ENCODE measurements at regions not wholly inside any gene's neighbourhood (a gene's known extent, or its start where the extent isn't known, plus 50 kb on each side); places are given as distances from the start of the nearest gene placed in this dataset.
A peak's percentile ranks its signal among the peaks of the same experiment; 100 is the strongest.

GRCh38 chr14:37974421-37974820, 233.3 kb upstream of the SSTR1 start:
- no peak overlapping the region for H3K27ac ChIP-seq
- 71 to 93% methylated on average over 1 of the region's 1 CpG for WGBS, 2 donors
- TF ChIP-seq POLR2A (IDR thresholded peaks at IDR 0.05) (no peak), CTCF (IDR thresholded peaks at IDR 0.05) (no peak)
- H3K9me3 ChIP-seq: no peaks in the 10 kb centered on the region
- no peak overlapping the region for H3K4me3 ChIP-seq
- H3K4me1 ChIP-seq: peaks cover 0 to 6% (median 0%) of the 10 kb centered on the region in 3 donors
- intact Hi-C loops (cut with DNase I): no loop called here
- no peaks in the 10 kb centered on the region for H3K36me3 ChIP-seq
- no peak for DNase-seq
- no peaks in the 10 kb centered on the region for H3K27me3 ChIP-seq

GRCh38 chr14:37977481-37977880, 230.2 kb upstream of the SSTR1 start:
- DNase-seq: no peak
- peaks cover 3 to 15% (median 6%) of the 10 kb centered on the region in 3 donors for H3K9me3 ChIP-seq
- no peak overlapping the region for H3K4me3 ChIP-seq
- intact Hi-C loops (cut with DNase I): no loop called here
- no peaks in the 10 kb centered on the region for H3K27me3 ChIP-seq
- H3K36me3 ChIP-seq: no peaks in the 10 kb centered on the region
- no peak overlapping the region for H3K27ac ChIP-seq
- TF ChIP-seq CTCF (IDR thresholded peaks at IDR 0.05) (no peak), POLR2A (IDR thresholded peaks at IDR 0.05) (no peak)
- H3K4me1 ChIP-seq: no peaks in the 10 kb centered on the region

- no peaks in the 10 kb centered on the region for H3K36me3 ChIP-seq
- TF ChIP-seq POLR2A (IDR thresholded peaks at IDR 0.05): no peak
- peak; percentile 35 to 77 (median 64) for TF ChIP-seq CTCF (IDR thresholded peaks at IDR 0.05)
- H3K27me3 ChIP-seq: no peaks in the 10 kb centered on the region
- H3K4me1 ChIP-seq: no peaks in the 10 kb centered on the region
- H3K9me3 ChIP-seq: peaks cover 3 to 10% (median 6%) of the 10 kb centered on the region in 3 donors
- no peak for DNase-seq
- intact Hi-C loops (cut with DNase I): no loop called here
- H3K27ac ChIP-seq: no peak overlapping the region
- H3K4me3 ChIP-seq: no peak overlapping the region
- 47 to 50% methylated on average over 2 of the region's 2 CpGs for WGBS, 2 donors
Observed at GRCh38 chr14:37985826-37986470, 221.8 kb upstream of the SSTR1 start.

- Histone ChIP-seq H3K4me3 (no peak overlapping the region), H3K9me3 (no peaks in the 10 kb centered on the region), H3K27me3 (no peaks in the 10 kb centered on the region), H3K4me1 (no peaks in the 10 kb centered on the region), H3K27ac (no peak overlapping the region), H3K36me3 (no peaks in the 10 kb centered on the region)
- intact Hi-C loops (cut with DNase I): no loop called here
- 81 to 90% methylated on average over 3 of the region's 3 CpGs for WGBS, 2 donors
- TF ChIP-seq POLR2A (IDR thresholded peaks at IDR 0.05): no peak
- no peak for TF ChIP-seq CTCF (IDR thresholded peaks at IDR 0.05)
- no peak for DNase-seq
Observed at GRCh38 chr14:37988472-37988871, 219.2 kb upstream of the SSTR1 start.

- H3K4me3 ChIP-seq: no peak overlapping the region
- no peaks in the 10 kb centered on the region for H3K9me3 ChIP-seq
- H3K4me1 ChIP-seq: no peaks in the 10 kb centered on the region
- 16 to 23% methylated on average over 1 of the region's 1 CpG for WGBS, 2 donors
- no peaks in the 10 kb centered on the region for H3K27me3 ChIP-seq
- no peaks in the 10 kb centered on the region for H3K36me3 ChIP-seq
- TF ChIP-seq POLR2A (IDR thresholded peaks at IDR 0.05) (no peak), CTCF (IDR thresholded peaks at IDR 0.05) (no peak)
- intact Hi-C loops (cut with DNase I): no loop called here
- DNase-seq: no peak
- H3K27ac ChIP-seq: no peak overlapping the region
Observed at GRCh38 chr14:37991027-37991426, 216.7 kb upstream of the SSTR1 start.
